Superior temporal gyrus (tissue), 1 donor: ENCODE measurements at regions not wholly inside any gene's neighbourhood (a gene's known extent, or its start where the extent isn't known, plus 50 kb on each side); places are given as distances from the start of the nearest gene placed in this dataset.

Experiments
- DNase-seq: peaks from one replicate; pipeline ENCODE4 v3.0.0-alpha.2; 2016; ENCODE audit errors: extremely low spot score

DNA sequence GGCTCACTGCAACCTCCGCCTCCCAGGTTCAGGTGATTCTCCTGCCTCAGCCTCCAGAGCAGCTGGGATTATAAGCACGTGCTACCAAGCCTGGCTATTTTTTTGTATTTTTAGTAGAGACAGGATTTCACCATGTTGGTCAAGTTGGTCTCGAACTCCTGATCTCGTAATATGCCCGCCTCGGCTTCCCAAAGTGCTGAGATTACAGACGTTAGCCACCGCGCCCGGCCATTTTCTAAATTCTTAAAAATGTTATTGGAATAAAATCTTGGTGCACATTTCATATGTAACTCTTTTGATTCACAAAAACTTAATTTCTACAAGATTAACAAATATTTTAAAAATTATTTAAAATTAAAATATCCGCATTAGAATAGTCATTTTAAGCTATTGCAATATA lies 1480.3 kb upstream of the SPRY2 start:
- no peak for DNase-seq

DNA sequence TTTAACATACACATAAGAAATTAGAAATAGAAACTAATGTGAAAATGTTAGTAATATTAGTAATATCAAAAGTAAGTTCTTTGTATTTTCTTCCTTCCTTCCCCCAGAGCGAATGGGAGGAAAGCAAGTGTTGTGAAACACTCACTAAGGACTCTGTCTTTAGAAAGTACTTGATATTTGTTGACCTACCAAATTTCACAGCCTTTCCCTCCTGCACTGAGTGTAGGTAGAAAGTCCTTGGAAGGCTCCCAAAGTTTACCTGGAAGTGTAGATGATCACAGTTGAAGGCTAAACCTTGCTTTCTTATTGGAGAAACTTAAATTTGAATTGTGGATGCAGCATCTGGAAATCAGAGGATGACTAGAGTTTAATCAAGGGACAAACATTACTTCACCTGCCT lies 1459.5 kb upstream of the SPRY2 start:
- DNase-seq: no peak

DNA sequence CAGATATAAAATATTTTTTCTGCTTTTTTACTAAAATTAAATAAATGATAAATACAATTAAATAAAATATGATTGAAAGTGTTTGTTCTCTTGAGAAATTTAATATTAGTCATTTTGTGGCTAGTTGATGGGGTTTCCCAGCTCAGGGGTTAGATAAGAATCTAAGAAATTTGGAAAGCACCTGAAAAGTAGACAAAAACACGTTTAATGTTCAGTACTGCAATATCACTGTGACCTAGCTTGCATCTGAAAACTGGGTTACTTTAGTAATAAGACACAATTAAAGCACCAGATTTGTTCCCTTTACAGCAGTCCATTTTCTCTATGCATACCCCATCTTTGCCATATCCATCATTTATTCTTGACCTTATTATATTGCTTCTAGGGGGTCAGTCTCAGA lies 1454.8 kb upstream of the SPRY2 start:
- no peak for DNase-seq

DNA sequence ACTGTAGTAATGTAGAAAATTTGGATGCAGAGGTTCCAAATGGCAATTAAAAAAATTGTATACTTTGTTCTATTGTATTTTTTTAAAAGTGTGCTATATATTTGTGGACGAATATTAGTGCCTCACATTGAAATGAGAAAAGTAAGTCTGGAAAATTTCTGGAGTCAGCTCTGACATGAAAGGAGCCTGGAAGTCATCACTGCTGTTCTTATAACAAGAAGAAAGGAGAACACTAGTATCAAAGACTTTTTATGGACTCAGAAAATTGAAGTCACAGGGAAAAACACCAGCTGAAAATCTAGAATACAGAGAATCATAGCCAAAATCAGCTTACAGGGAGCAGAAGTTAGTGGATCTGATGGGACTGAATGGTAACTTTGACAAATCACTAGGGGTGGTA lies 1450.7 kb upstream of the SPRY2 start:
- no peak for DNase-seq

DNA sequence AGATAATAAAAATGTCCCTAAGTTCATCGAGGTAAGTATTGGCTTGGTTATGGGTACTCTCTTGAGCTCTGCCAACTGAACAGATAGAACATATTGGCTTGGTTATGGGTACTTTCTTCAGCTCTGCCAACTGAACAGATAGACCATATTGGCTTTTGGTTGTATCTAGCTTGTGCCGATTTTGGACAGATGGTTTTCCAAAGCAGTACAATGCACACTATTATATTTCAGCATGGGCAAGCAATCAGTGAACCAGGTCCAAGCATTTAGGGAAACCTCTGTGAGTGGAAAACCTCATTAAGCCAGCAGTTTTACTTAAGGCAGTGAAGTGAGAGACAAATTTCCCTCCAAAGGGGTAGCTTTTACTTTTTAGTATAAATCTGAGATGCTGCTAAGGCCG lies 1440.5 kb upstream of the SPRY2 start:
- DNase-seq: no peak

DNA sequence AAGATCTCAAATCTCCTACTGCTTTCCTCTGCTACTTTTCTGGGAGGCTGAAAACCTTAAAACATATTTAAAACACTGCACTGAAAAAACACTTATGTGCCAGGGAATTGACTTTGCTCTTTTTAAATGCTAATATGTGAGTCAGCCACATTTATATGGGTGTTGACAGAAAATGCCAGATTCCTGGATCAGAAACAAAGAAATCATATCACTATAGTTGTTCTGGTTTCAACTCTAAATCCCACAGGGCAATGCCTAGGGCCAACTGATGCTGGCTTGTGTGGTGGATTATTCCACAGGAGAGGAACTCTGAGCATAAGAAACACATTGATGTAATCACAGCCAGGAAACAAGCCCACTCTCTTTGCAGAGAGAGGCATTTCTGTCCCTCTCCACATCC lies 1439.0 kb upstream of the SPRY2 start:
- no peak for DNase-seq

DNA sequence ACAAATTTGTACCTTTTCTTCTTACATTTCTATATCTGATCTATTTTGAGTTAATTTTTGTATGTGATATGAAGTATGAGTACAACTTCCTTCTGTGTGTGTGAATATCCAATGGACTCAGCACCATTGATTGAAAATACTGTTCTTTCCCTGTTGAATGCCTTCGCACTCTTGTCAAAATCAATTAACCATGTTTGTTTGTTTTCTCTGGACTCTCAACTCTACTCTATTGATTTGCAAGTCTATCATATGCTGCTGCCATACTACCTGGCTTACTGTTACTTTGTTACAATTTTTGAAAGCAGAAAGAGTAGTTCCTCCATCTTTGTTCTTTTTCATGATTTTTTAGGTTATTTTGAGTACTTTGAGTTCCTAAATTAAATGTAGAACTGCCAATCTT lies 1437.4 kb upstream of the SPRY2 start:
- no peak for DNase-seq

DNA sequence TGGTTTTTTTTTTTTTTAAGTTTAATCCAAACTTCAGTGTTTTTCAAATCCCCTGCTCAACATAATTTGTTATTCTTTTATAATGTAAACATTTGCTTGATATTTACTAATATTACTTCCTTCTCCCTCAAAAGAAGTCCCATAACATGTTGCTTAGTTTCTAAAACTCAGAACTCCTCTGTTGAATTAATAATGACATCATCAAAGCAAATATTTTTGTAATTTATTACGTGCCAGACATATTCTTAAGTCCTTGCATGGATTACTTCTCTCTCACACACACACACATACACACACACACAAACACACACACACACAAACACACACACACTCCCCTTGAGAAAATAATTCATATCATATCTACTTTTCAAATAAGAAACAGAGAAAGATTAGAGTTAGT lies 1432.3 kb upstream of the SPRY2 start:
- no peak for DNase-seq

DNA sequence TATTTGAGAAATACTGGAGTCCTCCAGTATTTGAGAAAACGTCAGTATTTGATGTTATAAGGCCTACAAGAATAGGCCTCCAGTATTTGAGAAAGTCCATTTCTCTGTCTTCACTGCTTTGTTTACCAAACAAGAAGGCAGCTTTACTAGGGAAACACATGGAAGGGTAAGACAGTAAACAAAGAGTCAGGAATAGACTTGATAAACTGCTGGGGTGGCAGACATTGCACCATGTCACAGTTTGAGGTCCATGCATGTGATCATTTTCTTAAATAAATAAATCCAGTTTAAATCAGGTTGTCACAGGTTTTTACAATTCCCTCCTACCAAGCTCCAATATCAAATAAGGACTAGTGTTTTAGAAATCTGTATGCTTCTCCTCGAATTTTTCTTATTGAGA lies 1431.0 kb upstream of the SPRY2 start:
- DNase-seq: no peak

DNA sequence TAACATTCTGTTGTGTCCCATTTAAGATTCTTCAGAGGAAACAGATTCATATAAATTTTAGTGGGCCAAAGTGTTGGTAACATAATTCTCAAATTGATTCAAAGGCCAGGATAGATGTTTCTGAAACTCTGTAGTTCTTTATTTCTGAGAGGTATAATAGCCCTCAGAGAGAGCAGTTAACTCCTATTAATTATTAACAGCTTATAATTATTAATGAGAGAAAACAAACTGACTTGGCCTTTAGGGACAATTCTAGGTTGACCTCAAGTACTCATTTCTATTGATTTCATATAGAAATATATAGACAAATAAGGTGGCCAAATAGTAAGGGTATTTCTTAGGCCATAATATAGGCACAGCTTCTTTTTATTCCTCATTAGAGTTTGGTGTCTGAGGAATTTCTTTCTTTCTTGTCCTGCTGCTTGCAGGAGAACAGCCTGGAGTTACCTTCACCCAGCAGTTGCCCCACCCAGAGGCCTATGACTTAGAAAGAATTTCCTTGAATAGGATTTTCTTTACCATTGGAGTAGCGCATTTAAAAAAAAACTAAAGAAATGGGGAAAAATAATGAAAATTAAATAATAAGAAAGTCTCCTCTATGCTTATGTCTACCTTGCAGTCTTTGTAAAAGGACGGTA lies 1430.1 kb upstream of the SPRY2 start:
- no peak for DNase-seq

DNA sequence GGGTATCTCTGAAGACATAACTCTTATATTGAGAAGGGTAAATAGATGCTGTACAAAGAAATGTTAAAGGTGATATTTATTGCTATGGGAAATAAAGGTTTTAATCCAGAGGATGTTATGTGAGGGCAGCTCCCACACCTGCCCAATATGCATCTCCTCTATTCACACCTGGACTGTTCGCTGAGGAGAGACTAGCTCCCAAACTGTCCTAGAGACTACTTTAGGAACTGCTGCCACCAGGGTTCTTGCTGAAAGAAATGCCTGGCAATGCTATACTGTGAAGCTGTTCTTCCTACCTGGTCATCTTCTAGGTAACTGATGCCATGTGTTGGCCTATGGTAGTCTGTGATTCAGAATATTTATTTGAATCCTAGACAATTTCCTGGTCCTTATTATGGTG lies 1421.5 kb upstream of the SPRY2 start:
- no peak for DNase-seq

DNA sequence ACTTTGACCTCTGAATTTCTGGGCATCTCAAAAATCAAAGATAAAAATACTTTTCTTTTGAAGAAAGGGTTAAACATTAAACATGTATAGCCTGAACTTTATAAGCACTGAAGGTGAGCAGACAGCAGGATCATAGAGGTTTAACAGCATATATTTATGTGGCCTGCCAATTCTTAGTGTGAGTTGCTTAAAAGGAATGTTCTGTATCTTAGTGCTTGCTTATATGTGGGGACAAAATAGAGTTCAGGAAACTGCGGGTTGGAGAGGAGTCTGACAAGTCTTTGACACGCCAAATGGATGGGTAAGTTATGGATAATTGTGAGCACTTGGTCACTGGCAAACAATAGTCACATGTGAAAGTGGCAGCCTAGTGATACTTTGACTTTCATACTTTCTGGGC lies 1419.4 kb upstream of the SPRY2 start:
- DNase-seq: no peak

DNA sequence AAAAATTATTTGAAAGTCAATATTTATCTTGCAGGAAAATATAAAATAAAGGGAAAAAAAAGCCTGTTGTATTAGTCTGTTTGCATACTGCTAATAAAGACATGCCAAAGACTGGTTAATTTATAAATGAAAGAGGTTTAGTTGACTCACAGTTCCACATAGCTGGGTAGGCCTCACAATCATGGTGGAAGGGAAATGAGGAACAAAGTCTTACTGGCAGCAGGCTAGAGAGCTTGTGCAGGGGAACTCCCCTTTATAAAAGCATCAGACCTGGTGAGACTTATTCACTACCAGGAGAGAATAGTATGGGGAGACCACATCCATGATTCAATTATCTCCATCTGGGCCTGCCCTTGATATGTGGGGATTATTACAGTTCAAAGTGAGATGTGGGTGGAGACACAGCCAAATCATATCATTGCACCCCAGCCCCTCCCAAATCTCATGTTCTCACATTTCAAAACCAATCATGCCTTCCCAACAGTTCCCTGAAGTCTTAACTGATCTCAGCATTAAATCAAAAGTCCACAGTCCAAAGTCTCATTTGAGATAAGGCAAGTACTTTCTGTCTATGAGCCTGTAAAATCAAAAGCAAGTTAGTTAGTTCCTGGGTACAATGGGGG lies 1416.5 kb upstream of the SPRY2 start:
- no peak for DNase-seq

DNA sequence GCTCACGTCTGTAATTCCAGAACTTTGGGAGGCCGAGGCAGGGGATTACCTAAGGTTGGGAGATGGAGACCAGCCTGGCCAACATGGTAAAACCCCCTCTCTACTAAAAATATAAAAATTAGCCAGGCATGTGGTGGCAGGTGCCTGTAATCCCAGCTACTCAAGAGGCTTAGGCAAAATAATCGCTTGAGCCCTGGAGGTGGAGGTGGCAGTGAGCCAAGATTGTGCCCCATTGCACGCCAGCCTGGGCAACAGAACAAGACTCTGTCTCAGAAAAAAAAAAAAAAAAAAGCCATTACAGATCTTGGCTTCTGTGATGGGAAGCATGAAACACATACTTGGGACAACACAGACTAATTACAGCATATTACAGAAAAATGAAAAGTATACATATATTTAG lies 1404.5 kb upstream of the SPRY2 start:
- no peak for DNase-seq

DNA sequence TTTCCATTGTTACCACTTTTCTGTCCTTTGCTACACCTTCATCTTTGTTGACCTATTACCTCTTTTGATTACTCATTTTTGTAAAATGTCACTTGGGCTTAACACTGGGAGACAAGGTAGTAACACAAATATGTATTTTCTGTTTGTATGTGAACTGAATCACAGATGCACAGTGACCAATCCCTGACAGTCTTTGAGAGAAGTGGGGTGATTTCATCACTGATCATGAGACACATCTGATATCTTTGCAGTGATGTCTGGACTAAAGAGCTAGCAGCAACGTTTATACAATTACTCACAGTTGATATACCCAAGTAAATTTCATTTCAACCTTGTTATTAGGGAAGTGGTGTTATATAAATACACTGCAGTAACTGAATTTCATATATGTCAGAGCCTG lies 1397.4 kb upstream of the SPRY2 start:
- no peak for DNase-seq

DNA sequence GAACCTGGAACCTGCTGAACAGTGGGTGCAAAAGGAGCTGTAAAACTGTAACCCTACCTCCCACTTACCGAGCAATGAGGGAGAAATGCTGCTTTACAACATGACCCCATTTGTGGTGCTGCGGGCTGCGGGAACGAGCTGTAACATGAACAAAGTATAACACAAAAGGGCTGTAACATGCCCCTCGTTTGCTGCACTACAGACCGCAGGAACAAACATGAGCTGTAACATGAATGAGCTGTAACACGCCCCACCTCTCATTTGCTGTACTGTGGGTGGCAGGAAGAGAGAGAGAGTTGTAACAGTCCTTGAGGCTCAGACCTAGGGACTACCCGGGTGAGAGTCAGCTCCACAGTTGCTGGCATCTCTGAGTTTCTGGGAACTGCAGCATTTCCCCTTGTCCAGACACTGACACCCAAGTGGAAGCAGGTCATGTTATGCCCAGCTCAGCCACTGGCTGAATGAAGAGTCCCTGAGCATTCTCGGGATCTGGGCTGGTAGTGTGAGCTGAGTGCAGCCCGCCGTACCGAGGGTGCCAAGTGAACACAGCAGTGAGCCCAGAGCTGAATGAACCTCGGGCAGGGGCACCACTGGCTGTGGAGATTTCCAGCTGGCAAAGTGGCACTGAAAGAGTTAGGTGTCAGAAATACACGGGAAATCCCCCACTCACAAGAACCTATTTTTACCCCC lies 1385.3 kb upstream of the SPRY2 start:
- DNase-seq: no peak

DNA sequence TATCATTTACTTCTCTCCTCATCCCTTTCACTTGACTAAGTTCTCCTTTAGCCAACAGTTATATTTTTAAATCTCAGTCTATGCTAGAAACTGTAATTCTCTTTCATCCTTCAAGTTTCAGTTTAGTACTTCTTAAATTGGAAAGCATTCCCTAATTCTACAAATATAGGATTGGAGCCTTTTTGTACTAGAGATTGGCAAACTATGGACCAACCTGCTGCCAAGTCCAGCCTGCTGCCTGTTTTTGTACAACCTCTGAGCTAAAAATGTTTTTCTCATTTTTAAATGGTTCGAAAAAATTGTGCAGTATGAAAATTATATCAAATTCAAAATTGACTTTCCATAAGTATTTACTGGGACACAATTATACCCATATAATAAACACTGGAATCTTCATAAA lies 1381.5 kb upstream of the SPRY2 start:
- DNase-seq: peak; percentile 26

DNA sequence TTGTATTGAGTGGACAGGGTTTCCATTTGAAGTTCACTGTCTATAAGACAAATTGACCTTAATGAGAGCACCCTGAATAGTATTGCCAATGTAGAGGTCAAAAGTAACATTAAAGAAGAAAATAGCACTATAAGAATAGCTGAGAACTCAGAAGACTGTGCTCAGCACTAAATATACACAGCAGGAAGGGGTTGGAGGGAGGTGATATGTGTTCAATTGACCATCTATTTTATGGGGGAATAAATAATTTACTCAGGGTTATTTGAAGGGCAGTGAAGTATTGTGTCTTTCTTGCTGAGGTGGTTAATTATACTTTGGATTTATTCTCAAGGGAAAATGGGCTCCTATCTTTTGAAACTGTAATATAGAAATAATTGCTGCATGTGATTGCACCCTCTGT lies 1380.5 kb upstream of the SPRY2 start:
- DNase-seq: no peak

DNA sequence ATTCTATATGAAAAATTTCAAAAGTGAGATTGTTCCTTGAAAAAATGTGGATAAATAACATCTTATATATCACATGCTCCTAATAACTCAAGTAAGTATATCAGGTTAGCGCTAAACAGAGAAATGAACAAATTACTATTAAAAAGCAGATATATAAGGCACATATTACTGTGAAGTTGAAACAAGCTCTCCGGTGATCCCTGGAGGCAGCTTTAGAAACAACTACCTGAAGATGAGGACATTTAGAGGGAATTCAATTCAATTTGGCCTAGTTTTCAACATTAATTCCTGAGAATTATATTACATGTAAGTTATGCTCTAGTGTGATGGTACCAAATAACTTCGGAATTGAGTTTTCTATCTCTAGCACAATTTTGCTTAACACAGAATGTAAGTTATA lies 1373.6 kb upstream of the SPRY2 start:
- no peak for DNase-seq

DNA sequence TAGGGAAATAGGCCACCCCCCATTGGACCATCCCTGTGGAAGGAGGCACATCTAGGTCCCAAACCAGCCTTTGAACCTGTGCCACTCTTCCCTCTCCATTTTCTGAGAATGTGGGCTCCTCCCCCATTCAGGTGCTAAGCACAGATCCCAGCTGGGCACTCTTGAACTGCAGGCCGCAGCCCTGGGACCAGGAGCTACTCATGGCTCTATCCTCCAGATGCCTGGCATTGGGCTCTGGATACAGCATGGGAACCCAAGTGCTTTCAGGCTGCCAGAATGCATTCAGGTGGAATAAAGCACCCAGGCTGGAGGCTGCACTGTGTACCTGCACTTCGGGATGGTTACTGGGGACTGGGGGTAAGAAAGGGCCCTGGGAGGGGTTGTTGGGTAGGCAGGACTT lies 1372.3 kb upstream of the SPRY2 start:
- no peak for DNase-seq

DNA sequence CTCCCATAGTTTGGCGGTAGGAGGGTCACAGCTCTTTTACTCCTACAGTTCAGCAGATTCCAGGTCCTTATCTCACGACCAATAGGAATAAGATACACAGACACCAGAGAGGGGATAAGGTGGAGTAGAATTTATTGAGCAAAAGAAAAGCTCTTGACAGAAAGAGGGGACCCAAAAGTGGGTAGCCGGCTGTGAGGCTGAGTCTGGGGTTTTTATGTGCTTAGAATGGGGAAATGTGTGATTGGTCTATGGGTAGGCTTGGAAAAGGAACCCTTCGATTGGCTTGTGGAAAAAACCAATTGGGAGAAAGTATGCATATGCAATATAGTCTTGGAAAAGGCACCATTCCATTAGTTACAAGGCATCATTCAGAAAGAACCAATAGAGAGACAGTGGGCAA lies 1356.9 kb upstream of the SPRY2 start:
- no peak for DNase-seq

DNA sequence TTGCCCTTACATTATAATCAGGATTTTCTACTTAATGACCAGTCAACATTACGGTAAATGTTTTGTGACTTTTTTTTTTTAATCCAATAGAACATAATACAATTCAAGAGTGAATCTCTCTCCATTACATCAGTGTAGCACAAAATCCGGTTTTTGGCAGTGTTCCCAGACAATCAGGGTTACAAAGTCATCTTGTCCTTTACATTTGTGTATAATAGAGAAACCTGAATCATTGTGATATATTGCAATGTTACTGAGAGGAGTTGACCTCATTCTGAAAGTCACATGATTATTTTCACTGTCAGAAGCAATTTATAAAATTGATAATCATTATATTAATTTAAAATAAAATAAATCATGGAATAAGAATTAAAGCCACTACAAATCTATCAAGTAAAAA lies 1346.0 kb upstream of the SPRY2 start:
- no peak for DNase-seq

DNA sequence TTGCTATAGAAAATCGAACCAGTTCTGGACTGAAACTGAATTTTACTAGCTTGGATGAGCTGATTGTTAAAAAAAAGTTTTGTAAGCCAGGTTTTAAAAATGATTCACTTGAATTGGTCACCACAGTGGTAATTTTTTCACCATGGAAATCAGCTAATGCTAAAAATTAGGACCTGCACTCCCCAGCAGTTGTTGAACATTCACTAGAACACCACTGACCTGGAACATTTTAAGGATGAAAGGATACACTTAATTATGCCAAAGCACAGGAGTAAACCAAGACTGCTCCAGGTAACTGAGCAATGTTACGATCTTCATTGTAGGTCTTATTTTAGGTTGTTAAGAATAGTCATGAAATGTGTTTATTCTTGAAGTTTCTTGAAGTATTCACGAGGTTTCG lies 1342.6 kb upstream of the SPRY2 start:
- no peak for DNase-seq
